ENCODE measurements at regions not wholly inside any gene's neighbourhood (a gene's known extent, or its start where the extent isn't known, plus 50 kb on each side); places are given as distances from the start of the nearest gene placed in this dataset.

DNA sequence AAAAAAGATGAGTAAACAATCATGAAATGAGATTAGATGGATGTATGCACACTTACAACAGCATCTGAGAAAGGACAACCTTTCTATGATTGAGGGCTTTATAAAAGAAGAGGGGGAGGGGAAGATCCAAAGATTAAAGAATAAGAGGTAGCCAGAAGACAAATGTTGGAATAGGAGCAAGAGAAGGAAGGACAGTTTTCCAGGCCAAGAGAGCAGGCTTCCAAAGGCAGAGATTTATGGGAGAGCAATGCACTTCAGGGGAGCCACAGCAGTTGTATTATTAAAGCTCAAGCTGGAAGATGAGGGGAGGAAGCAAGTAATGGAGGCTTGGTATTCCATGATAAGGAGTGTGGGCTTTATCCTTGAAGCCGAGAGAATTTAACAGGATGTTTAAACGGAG, 110.3 kb upstream of the PTPN13 start:
- CTCF ChIA-PET, result interaction anchor here (1.4 to 4.0 kb wide), 3 partner anchors 12 to 412 kb away, joined by 3 to 25 read pairs (median 4); no protein-coding TSS in a partner anchor
- H3K79me2 ChIP-seq (ENCODE audit: insufficient read depth), result no peaks in the 10 kb centered on the region
- H3K4me3 ChIP-seq (ENCODE audit: low read depth in 2 of 2, low read length in 1 of 2), result no peak overlapping the region
- no peaks in the 10 kb centered on the region for H3K9me3 ChIP-seq
- no peak overlapping the region for H2AFZ ChIP-seq (ENCODE audit: low read depth)
- H3K36me3 ChIP-seq (replicated peaks in 1 of 2; ENCODE audit: control insufficient read depth in 1 of 2, insufficient read depth in 2 of 2, low read length in 1 of 2), result no peaks in the 10 kb centered on the region
- TF ChIP-seq, protein P1, sequence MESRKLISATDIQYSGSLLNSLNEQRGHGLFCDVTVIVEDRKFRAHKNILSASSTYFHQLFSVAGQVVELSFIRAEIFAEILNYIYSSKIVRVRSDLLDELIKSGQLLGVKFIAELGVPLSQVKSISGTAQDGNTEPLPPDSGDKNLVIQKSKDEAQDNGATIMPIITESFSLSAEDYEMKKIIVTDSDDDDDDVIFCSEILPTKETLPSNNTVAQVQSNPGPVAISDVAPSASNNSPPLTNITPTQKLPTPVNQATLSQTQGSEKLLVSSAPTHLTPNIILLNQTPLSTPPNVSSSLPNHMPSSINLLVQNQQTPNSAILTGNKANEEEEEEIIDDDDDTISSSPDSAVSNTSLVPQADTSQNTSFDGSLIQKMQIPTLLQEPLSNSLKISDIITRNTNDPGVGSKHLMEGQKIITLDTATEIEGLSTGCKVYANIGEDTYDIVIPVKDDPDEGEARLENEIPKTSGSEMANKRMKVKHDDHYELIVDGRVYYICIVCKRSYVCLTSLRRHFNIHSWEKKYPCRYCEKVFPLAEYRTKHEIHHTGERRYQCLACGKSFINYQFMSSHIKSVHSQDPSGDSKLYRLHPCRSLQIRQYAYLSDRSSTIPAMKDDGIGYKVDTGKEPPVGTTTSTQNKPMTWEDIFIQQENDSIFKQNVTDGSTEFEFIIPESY (IDR thresholded peaks at IDR 0.05; ENCODE audit: borderline replicate concordance, low read depth), result no peak
- TF ChIP-seq RFX5 (IDR thresholded peaks at IDR 0.05; ENCODE audit: low read length) (no peak), FOXM1 (IDR thresholded peaks at IDR 0.05; ENCODE audit: low read depth) (no peak), GABPA (IDR thresholded peaks at IDR 0.05; ENCODE audit: low read depth) (no peak), RXRA (IDR thresholded peaks at IDR 0.05; ENCODE audit: borderline replicate concordance, low read depth) (no peak), FOXJ3 (CRISPR knock-in tag; IDR thresholded peaks at IDR 0.05) (no peak), SMC3 (IDR thresholded peaks at IDR 0.05; ENCODE audit: low read depth, low read length) (no peak), POLR2AphosphoS5 (IDR thresholded peaks at IDR 0.05; ENCODE audit: low read depth, low read length) (no peak), SIN3A (IDR thresholded peaks at IDR 0.05; ENCODE audit: borderline replicate concordance, low read depth, low read length) (no peak), RCOR1 (IDR thresholded peaks at IDR 0.05; ENCODE audit: low read length) (no peak), TEAD4 (IDR thresholded peaks at IDR 0.05; ENCODE audit: borderline replicate concordance, insufficient read depth) (no peak), TAF1 (IDR thresholded peaks at IDR 0.05; ENCODE audit: borderline replicate concordance, low read depth, low read length) (no peak), EP300 (IDR thresholded peaks at IDR 0.05; ENCODE audit: borderline replicate concordance in 1 of 2, low read depth in 1 of 2, low read length in 1 of 2) (no peak), MXI1 (IDR thresholded peaks at IDR 0.05; ENCODE audit: low read depth, low read length) (no peak)
- TF ChIP-seq, protein P2, sequence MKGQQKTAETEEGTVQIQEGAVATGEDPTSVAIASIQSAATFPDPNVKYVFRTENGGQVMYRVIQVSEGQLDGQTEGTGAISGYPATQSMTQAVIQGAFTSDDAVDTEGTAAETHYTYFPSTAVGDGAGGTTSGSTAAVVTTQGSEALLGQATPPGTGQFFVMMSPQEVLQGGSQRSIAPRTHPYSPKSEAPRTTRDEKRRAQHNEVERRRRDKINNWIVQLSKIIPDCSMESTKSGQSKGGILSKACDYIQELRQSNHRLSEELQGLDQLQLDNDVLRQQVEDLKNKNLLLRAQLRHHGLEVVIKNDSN (IDR thresholded peaks at IDR 0.05; ENCODE audit: borderline replicate concordance, low read depth), result no peak
- TF ChIP-seq, protein P3, sequence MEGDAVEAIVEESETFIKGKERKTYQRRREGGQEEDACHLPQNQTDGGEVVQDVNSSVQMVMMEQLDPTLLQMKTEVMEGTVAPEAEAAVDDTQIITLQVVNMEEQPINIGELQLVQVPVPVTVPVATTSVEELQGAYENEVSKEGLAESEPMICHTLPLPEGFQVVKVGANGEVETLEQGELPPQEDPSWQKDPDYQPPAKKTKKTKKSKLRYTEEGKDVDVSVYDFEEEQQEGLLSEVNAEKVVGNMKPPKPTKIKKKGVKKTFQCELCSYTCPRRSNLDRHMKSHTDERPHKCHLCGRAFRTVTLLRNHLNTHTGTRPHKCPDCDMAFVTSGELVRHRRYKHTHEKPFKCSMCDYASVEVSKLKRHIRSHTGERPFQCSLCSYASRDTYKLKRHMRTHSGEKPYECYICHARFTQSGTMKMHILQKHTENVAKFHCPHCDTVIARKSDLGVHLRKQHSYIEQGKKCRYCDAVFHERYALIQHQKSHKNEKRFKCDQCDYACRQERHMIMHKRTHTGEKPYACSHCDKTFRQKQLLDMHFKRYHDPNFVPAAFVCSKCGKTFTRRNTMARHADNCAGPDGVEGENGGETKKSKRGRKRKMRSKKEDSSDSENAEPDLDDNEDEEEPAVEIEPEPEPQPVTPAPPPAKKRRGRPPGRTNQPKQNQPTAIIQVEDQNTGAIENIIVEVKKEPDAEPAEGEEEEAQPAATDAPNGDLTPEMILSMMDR (IDR thresholded peaks at IDR 0.05), result no peak
- TF ChIP-seq, protein P4, sequence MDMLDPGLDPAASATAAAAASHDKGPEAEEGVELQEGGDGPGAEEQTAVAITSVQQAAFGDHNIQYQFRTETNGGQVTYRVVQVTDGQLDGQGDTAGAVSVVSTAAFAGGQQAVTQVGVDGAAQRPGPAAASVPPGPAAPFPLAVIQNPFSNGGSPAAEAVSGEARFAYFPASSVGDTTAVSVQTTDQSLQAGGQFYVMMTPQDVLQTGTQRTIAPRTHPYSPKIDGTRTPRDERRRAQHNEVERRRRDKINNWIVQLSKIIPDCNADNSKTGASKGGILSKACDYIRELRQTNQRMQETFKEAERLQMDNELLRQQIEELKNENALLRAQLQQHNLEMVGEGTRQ (IDR thresholded peaks at IDR 0.05; ENCODE audit: borderline replicate concordance, low read depth, low read length), result no peak
- TF ChIP-seq, protein P5, sequence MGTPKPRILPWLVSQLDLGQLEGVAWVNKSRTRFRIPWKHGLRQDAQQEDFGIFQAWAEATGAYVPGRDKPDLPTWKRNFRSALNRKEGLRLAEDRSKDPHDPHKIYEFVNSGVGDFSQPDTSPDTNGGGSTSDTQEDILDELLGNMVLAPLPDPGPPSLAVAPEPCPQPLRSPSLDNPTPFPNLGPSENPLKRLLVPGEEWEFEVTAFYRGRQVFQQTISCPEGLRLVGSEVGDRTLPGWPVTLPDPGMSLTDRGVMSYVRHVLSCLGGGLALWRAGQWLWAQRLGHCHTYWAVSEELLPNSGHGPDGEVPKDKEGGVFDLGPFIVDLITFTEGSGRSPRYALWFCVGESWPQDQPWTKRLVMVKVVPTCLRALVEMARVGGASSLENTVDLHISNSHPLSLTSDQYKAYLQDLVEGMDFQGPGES (IDR thresholded peaks at IDR 0.05; ENCODE audit: low read depth, low read length), result no peak
- POLR2A ChIA-PET, result no interaction called here
- H3K9ac ChIP-seq, result no peak overlapping the region
- H3K9me2 ChIP-seq, result no peaks in the 10 kb centered on the region
- 78% methylated on average over 2 of the region's 2 CpGs for WGBS (ENCODE audit: low lambda C conversion rate)
- no peaks in the 10 kb centered on the region for H3K27me3 ChIP-seq (ENCODE audit: insufficient read depth)
- no peak overlapping the region for H3K27ac ChIP-seq (ENCODE audit: low read depth in 2 of 2, low read length in 1 of 2)
- H3K4me2 ChIP-seq, result no peak overlapping the region
- H4K20me1 ChIP-seq (ENCODE audit: insufficient read depth), result no peaks in the 10 kb centered on the region
- H3K4me1 ChIP-seq (ENCODE audit: control insufficient read depth in 1 of 2, insufficient read depth in 2 of 2, low read depth in 1 of 2, low read length in 1 of 2), result peaks cover 0 to 2% of the 10 kb centered on the region in 2 experiments; a peak in 1 of 4 replicates
- no peaks in the 10 kb centered on the region for H3F3A ChIP-seq (replicated peaks; ENCODE audit: insufficient read depth)
- no peak for DNase-seq

Data from SK-N-SH (cell line).